H54 (cell line): ENCODE measurements at regions not wholly inside any gene's neighbourhood (a gene's known extent, or its start where the extent isn't known, plus 50 kb on each side); places are given as distances from the start of the nearest gene placed in this dataset.

Experiments
- DNase-seq: peaks from one replicate; pipeline ENCODE4 v3.0.0; 2011; ENCODE audit warnings: low spot score, mixed read lengths; ENCODE audit not compliant: insufficient read length
- FAIRE-seq: peaks from 3 replicates; lab custom pipeline; 2011; peaks lifted over from hg19 to GRCh38; lab: Jason Lieb, UNC
- POLR2A ChIP-seq: IDR thresholded peaks from 2 replicates; pipeline ENCODE4 v1.6.1; 2011; ENCODE audit warnings: low read depth, mild to moderate bottlenecking, low read length

DNA sequence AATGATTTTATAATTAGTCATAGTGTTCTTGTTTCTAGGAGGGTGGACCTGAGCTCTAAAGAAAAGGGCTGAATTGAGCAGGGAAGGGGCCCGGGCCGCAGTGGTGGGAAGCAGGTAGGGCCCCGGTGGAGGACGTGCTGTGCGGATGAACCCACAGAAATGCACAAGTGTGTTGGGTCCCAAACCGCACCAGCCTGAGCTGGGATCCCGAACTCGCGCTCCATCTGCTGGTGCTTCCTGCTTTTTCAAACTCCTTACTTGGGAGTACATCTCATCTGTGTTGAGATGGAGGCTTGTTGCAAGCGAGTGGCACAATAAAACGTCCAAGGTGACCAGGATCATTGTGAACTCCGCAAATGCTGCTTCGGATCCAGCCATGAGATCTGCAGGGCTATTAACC is 244.8 kb upstream of the IGF1R start:
- no peak for DNase-seq
- no peak for FAIRE-seq
- no peak for TF ChIP-seq POLR2A

DNA sequence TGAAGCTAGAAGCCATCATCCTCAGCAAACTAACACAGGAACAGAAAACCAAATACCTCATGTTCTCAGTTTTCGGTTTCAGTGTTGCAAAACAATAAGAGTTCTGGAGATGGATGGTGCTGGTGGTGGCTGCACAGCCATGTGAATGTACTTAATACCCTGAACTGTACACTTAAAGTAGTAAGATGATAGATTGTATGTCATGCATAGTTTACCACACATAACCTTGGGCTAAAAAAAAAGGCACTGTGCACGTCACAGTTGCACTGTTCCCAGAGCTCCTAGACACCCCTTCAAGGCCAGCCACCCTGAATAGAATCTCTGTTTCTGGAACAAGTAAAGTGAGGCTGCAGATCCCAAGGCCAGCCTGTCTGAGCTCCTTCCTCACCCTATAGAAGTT is 243.3 kb upstream of the IGF1R start:
- FAIRE-seq, result no peak
- DNase-seq, result no peak
- TF ChIP-seq POLR2A, result no peak

DNA sequence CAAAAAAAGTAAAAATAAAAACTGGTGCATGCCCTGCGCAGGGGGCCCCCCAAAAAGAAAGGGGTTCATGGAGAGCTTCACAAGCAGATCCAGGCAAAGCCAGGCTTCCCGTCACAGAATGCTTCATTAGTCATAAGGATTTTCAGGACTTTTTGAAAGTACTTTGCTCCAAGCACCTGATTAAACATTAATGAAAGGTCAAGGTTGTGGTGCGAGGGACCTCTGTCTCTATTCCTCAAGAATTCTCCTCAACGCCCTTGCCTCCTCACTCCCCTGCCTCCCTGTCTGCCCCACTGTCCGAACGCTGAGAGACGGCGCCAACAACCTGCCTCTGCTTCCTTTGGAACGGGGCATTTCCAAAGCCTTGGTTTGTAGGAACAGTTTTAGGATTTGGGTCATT is 240.1 kb upstream of the IGF1R start:
- DNase-seq (no peak), FAIRE-seq (no peak)
- TF ChIP-seq POLR2A, result no peak

DNA sequence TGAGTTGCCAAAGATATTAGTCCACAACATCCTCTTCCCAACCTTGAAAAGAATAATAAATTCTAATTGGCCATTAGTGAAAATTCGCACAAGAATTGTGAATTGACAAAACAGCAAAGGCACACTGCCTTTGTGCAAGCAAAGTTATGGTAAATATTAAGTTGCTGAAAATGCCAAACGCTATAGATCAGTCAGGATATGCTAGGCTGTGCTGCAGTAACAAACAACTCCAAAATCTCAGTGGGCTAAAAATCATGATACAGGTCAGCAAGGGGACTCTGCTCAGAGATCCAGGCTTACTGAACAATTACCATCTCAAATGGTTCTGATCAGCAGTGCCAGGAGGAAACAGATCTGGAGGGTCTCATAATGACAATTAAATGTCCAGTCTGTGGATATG is 238.0 kb upstream of the IGF1R start:
- DNase-seq (no peak), FAIRE-seq (no peak)
- no peak for TF ChIP-seq POLR2A

DNA sequence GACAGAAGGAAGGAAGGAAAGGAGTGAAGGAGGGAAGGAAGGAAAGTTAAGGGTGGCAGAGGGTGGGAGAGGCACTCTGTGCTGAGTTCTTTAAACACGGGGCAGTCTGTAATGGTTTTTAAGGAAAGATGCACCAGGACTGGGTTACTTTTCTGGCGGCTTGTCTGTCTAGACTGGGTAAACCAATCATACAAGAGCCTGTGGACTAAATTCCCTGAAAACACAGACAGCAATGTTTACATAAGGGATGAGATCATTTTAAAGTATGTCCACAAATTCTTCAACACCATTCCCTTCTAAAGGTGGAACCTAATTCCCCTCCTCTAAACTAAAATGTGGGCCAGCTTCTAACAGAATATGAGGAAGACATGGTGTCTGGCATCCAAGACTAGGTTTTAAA is 235.5 kb upstream of the IGF1R start:
- FAIRE-seq (no peak), DNase-seq (no peak)
- no peak for TF ChIP-seq POLR2A

DNA sequence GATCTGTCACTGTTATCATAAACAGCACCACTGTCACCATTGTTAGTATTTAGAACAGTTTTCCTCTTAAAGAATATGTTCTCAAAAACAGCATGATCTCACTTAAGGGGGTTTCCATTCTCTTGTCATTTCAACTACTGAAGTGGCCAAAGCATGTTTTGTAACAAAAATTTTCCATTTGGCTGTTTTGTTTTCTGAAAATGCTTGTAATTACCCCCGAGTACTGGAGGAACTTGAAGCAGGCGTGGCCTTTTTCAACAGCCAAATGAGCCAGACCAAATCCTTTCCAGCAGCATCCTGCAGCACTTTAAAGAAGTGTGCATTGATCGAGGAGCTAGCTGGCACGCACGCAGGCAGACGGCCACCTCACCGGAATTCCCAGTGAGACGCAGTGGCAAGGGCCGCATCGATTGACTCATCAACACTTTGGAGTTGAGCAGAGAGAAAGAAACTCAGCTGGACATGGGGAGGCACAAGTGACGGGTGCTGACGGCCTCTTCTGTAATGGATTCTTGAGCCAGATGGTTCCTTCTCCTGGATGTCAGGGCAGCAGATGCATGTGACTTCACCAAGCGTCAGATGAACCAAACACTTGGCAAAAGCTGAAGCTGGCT is 234.3 kb upstream of the IGF1R start:
- FAIRE-seq, result no peak
- TF ChIP-seq POLR2A, result no peak
- no peak for DNase-seq

DNA sequence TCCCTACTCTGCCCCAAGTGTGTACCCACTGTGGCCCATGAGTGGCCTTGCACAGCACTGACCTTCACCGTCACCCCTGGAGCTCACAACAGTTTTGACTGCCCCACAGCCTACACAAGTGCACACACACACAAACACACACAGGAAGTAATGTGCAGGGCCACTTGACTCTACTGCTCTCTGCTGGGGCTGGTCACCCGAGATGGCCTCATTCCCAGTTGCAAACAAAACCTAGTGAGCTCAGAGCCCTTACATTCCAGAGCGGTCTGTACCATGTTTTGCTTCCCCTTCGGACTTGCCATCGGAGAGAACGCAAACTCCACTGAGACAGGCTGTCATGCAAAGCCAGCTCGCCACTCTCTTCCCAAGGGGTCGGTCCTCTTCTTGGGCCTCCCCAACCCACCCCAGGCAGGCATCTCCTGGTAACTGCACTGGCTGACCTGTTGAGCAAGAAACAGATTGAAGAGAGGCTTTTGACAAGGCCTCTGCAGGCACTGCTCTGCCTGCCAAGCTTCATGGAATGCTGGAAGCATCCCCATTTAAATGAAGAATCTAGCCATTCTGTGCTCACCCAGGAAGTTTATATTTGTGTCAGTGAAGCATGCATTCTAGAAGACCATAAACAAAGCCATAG is 232.0 kb upstream of the IGF1R start:
- no peak for TF ChIP-seq POLR2A
- no peak for FAIRE-seq
- DNase-seq, result no peak

DNA sequence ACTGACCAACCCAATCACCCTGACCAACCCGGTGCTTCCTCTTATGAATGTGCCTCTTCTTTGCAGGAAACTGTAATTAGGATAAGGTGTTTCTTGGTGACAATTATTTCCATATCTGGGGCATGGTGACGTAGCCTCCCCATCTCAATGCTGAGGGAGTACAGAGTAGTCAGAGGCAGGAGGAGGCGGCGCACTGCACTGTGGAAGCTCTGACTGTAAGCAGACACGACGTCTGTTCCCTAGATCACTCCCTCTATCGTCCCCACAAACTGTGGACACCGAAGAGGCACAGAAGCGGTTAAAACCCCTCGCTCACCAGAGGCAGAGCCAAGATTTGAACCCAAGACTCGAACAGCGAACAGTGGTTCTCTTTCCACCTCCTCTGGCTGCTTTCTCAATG is 231.0 kb upstream of the IGF1R start:
- no peak for FAIRE-seq
- no peak for TF ChIP-seq POLR2A

DNA sequence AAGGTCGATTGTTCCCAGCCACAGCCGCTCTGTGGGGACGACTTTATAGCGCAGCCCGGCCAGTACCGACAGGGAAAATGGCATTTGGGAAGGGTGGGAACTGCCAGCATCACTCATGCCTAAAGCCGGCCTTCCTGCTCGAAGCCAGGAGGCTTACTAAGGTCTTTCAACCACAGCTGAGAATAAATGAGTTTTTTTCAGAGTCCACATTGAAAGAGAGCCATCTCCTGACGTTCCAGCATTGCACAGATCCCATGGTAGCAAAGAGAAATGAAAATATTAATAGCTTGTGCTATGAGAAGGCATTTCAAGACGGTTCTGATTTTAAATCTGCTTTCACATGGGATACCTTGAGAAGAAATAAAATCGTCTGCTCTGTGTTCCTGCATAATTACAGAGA is 230.2 kb upstream of the IGF1R start:
- no peak for FAIRE-seq

More for the DNA sequence above, 231.0 kb upstream of the IGF1R start:
- DNase-seq, result no peak

DNA sequence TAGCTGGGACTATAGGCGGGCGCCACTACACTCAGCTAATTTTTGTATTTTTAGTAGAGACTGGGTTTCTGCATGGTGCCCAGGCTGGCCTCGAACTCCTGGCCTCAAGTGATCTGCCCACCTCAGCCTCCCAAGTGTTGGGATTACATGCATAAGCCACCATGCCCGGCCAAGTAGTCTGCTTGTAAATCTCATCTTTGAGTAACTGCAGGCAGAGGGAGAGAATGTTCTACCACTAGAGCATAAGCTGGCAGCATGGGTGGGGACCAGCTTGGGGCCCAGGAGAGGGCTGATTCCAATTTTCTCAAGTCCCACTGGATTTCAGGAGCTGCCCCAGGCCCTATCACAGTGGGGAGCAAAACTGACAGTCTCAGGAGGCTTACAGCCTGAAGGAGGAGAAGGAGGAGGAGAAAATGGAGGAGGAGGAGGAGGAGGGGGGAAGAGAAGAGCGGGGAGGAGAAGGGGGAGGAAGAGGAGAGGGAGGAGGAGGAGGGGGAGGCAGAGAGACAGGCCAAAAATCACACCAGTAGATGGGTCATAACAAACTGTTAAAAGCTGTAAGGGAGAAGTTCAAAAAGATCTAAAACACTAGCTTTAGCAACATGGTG is 229.1 kb upstream of the IGF1R start:
- no peak for FAIRE-seq
- TF ChIP-seq POLR2A, result no peak
- no peak for DNase-seq

More for the DNA sequence above, 230.2 kb upstream of the IGF1R start:
- no peak for TF ChIP-seq POLR2A
- no peak for DNase-seq

DNA sequence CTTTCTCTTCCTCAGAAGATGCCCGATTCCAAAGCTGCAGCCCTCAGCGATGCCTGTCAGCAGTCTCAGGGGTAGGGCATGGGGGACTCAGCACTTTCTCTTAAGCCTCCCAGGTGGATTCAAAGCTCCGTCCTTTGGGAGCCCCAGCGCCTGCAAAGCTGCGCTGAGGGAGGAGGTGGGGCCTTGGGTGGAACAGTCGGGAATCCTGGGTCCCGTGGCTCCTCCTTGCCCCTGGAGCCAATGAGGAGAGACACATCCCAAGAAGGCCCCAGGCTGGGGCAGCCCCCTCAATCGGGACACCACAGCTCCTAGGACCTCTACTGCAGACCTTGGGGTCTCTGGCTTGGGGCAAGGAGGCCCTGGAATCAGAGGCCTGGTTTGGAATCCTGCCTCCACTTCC is 227.5 kb upstream of the IGF1R start:
- DNase-seq, result no peak
- no peak for TF ChIP-seq POLR2A
- no peak for FAIRE-seq

DNA sequence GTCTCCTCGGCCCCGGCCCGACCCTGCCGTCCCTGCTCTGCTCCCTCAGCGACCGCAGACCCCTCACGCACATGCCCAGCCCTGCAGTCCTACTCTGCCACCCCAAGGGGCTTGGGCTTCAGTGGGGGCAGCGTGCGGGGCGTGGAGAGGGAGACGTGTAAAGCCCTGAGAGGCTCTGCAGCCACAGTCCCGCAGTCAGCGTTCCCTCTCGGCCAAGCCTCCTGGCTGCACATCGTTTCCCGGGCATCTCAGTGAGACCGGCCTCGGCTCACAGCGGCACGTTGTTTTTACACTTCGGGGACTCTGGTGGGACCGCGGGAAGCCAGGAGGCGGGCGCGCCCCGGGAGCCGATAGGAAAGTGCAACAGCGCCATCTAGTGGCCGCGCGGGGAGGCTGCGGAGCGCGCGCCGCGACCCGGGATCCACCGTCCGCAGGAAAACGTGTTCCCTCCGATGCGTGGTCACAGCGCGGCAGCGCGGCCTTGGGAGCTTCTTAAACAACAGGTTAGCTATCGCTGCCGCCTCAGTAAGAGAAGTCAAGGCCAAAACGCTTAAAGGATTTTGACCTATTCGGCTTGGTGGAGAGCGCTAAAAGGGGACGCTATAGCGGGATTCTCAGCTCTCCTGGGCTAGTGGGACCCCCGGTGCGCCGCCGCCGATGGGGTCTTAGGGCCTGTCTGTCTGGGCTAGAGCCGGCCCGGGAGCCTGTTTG is 226.8 kb upstream of the IGF1R start:
- DNase-seq (peak; percentile 48), FAIRE-seq (no peak)
- no peak for TF ChIP-seq POLR2A

DNA sequence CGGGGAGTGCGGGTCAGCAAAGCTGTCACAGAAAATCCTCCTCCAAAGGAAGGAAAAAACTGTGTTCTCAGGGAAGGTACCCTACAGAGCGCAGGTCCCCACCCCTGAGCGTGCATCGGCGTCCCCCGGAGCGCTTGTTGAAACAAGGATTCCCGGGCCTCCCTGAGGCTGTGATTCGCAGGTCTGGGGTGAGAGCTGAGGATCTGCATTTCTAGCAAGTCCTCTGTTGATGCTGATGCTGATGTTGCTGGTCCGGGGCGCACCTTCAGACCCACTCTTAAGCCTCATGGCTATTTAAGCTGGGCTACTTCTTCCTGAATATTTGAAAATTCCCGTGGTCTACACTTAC is 226.2 kb upstream of the IGF1R start:
- TF ChIP-seq POLR2A, result no peak
- no peak for DNase-seq
- no peak for FAIRE-seq

DNA sequence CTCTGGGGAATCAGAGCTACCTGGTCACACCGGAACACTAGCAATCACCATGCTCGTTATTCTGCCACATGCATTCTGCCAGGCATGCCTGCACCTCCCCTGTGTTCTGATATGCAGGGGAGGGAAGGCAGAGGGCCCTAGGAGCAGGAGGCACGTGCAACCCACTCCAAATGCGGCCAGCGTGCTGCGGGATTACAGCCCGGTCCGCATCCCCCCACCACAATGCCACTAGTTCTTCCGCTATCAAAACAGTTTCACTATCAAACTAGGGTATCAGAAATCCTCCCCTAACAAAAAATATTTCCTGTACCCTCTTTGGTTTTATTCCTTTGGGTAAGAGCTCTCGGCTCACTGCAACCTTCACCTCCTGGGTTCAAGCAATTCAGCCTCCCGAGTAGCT is 223.2 kb upstream of the IGF1R start:
- no peak for TF ChIP-seq POLR2A
- DNase-seq (no peak), FAIRE-seq (no peak)
